ENCODE measurements at regions not wholly inside any gene's neighbourhood (a gene's known extent, or its start where the extent isn't known, plus 50 kb on each side); places are given as distances from the start of the nearest gene placed in this dataset.

DNA sequence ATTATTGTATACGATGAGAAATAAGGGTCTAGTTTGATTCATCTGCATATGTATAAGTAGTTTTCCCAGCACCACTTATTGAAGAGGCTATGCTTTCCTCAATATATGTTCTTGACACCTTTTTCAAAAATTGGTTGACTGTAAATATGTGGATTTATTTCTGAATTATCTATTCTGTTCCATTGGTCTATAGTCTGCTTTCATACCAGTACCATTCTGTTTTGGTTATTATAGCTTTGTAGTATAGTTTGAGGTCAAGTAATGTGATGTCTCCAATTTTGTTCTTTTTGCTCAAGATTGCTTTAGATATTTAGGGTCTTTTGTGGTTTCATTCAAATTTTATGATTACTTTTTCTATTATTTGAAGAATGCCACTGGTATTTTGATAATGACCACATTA is 103.8 kb upstream of the LIPC start:
- no peak for TF ChIP-seq SETDB1 (CRISPR knock-in tag; IDR thresholded peaks at IDR 0.05; ENCODE audit: borderline replicate concordance)
- TF ChIP-seq, protein P1, sequence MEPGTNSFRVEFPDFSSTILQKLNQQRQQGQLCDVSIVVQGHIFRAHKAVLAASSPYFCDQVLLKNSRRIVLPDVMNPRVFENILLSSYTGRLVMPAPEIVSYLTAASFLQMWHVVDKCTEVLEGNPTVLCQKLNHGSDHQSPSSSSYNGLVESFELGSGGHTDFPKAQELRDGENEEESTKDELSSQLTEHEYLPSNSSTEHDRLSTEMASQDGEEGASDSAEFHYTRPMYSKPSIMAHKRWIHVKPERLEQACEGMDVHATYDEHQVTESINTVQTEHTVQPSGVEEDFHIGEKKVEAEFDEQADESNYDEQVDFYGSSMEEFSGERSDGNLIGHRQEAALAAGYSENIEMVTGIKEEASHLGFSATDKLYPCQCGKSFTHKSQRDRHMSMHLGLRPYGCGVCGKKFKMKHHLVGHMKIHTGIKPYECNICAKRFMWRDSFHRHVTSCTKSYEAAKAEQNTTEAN (CRISPR knock-in tag; conservative IDR thresholded peaks at IDR 0.05), result no peak
- TF ChIP-seq, protein P2, sequence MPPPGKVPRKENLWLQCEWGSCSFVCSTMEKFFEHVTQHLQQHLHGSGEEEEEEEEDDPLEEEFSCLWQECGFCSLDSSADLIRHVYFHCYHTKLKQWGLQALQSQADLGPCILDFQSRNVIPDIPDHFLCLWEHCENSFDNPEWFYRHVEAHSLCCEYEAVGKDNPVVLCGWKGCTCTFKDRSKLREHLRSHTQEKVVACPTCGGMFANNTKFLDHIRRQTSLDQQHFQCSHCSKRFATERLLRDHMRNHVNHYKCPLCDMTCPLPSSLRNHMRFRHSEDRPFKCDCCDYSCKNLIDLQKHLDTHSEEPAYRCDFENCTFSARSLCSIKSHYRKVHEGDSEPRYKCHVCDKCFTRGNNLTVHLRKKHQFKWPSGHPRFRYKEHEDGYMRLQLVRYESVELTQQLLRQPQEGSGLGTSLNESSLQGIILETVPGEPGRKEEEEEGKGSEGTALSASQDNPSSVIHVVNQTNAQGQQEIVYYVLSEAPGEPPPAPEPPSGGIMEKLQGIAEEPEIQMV (CRISPR knock-in tag; IDR thresholded peaks at IDR 0.05; ENCODE audit: low read depth), result no peak
- no peak for TF ChIP-seq CHD4 (IDR thresholded peaks at IDR 0.05; ENCODE audit: borderline replicate concordance, low read length)
- TF ChIP-seq, protein P3, sequence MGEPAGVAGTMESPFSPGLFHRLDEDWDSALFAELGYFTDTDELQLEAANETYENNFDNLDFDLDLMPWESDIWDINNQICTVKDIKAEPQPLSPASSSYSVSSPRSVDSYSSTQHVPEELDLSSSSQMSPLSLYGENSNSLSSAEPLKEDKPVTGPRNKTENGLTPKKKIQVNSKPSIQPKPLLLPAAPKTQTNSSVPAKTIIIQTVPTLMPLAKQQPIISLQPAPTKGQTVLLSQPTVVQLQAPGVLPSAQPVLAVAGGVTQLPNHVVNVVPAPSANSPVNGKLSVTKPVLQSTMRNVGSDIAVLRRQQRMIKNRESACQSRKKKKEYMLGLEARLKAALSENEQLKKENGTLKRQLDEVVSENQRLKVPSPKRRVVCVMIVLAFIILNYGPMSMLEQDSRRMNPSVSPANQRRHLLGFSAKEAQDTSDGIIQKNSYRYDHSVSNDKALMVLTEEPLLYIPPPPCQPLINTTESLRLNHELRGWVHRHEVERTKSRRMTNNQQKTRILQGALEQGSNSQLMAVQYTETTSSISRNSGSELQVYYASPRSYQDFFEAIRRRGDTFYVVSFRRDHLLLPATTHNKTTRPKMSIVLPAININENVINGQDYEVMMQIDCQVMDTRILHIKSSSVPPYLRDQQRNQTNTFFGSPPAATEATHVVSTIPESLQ (CRISPR knock-in tag; conservative IDR thresholded peaks at IDR 0.05), result no peak
- TF ChIP-seq POLR2A (IDR thresholded peaks at IDR 0.05; ENCODE audit: insufficient read depth in 1 of 2, low read depth in 2 of 2, low read length in 2 of 2), result no peak
- no peak for TF ChIP-seq MED1 (CRISPR knock-in tag; IDR thresholded peaks at IDR 0.05)
- TF ChIP-seq HNF4G (IDR thresholded peaks at IDR 0.05; ENCODE audit: borderline replicate concordance, low read depth, low read length), result no peak
- TF ChIP-seq HNF4G (CRISPR knock-in tag; IDR thresholded peaks at IDR 0.05; ENCODE audit: borderline replicate concordance, low read depth), result no peak
- no peak for TF ChIP-seq FOXJ3 (CRISPR knock-in tag; IDR thresholded peaks at IDR 0.05; ENCODE audit: borderline replicate concordance)
